Left lung (tissue), 4 donors: ENCODE measurements at regions not wholly inside any gene's neighbourhood (a gene's known extent, or its start where the extent isn't known, plus 50 kb on each side); places are given as distances from the start of the nearest gene placed in this dataset.

ENCODE experiments used
- ATAC-seq: fragments of 200-7000 bp; cut with Tn5 transposase; one replicate; pipeline ENCODE4 v1.9.1; 2020; ENCODE audit warnings: moderate library complexity
- DNase-seq, 4 donors: peaks; one replicate each; pipeline ENCODE4 v3.0.0-alpha.2; 2013 to 2020
- H3K27ac ChIP-seq, 2 donors: fragments of 200-600 bp; sonication (generic) in 1 of 2; one replicate each; pipeline versions ENCODE4 v1.5.0 to v1.8.0; 2020 to 2021
- H3K27me3 ChIP-seq, 2 donors: fragments of 200-600 bp; sonication (generic) in 1 of 2; one replicate each; pipeline versions ENCODE4 v1.5.0 to v1.8.0; 2020 to 2021
- H3K36me3 ChIP-seq, 2 donors: fragments of 200-600 bp; sonication (generic) in 1 of 2; one replicate each; pipeline versions ENCODE4 v1.5.0 to v1.8.0; 2020 to 2021
- H3K4me1 ChIP-seq, 2 donors: fragments of 200-600 bp; one replicate each; pipeline ENCODE4 v1.8.0; 2021
- H3K4me3 ChIP-seq, 2 donors: fragments of 200-600 bp; sonication (generic) in 1 of 2; one replicate each; pipeline versions ENCODE4 v1.5.0 to v1.8.0; 2020 to 2021; ENCODE audit warnings: mild to moderate bottlenecking in 1 of 2
- H3K9me3 ChIP-seq, 2 donors: fragments of 200-600 bp; sonication (generic) in 1 of 2; one replicate each; pipeline versions ENCODE4 v1.5.0 to v1.8.0; 2020 to 2021
- CTCF ChIP-seq, 2 donors: fragments of 200-600 bp; sonication (generic) in 1 of 2; IDR thresholded peaks; one replicate each; pipeline versions ENCODE4 v1.5.0 to v1.8.0; 2021; ENCODE audit warnings: antibody characterized with exemption in 2 of 2
- intact Hi-C, 2 donors: fragments of 100-400 bp; cut with DNase I; formaldehyde crosslinking; loops; one replicate each; pipeline versions ENCODE4 v1.11.2 to v1.14.2; 2022
- donor health status: DM: no; HTN: yes; CAD: no.
- donor health status: DM: no; HTN: no; CAD: no.

GRCh38 chr3:186487819-186488218 is 56.4 kb downstream of the CRYGS start:
- DNase-seq (no peak), ATAC-seq (no peak)
- H3K4me3 ChIP-seq: no peak overlapping the region
- no peaks in the 10 kb centered on the region for H3K36me3 ChIP-seq
- H3K27me3 ChIP-seq: no peaks in the 10 kb centered on the region
- no peaks in the 10 kb centered on the region for H3K9me3 ChIP-seq
- TF ChIP-seq CTCF (IDR thresholded peaks at IDR 0.05): no peak
- no peaks in the 10 kb centered on the region for H3K4me1 ChIP-seq
- no peak overlapping the region for H3K27ac ChIP-seq
- intact Hi-C loops: no loop called here

GRCh38 chr3:186487037-186487436 is 57.1 kb downstream of the CRYGS start:
- no peaks in the 10 kb centered on the region for H3K4me1 ChIP-seq
- no peak overlapping the region for H3K4me3 ChIP-seq
- no peak overlapping the region for H3K27ac ChIP-seq
- H3K27me3 ChIP-seq: no peaks in the 10 kb centered on the region
- intact Hi-C loops: no loop called here
- DNase-seq (no peak), ATAC-seq (no peak)
- no peak for TF ChIP-seq CTCF (IDR thresholded peaks at IDR 0.05)
- no peaks in the 10 kb centered on the region for H3K36me3 ChIP-seq
- H3K9me3 ChIP-seq: no peaks in the 10 kb centered on the region

DNA sequence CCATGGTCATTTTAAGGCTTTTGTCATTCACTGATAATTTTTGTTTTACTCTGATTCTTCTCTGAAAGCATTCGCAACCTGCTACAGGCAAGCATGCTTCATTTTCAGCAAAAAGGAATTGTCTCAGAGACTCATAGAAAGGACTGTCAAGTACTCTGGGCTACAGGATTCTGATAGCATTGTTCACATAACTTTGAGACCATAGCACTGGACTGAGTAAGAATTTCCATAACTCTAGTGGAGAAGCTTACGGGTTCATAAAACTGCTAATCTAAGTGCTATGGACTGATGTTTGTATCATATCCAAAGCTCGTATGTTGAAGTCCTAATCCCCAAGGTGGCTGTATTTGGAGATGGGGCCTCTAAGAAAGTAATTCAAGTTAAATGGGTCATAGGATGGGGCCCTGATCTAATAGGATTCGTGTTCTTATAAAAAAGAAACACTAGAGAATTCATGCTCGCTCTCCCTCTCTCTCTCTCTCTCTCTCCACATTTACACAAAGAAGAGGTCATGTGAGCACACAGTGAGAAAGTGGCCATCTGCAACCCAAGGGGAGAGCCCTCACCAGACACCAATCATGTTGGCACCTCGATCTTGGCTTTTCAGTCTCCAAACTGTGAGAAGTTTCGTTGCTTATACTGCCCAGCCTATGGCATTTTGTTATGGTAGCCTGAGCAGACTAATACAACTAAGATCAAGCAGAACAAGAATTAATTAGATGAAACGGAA is 60.4 kb downstream of the CRYGS start:
- ATAC-seq: no peak
- DNase-seq: no peak
- H3K4me1 ChIP-seq: no peaks in the 10 kb centered on the region
- H3K27ac ChIP-seq: no peak overlapping the region
- no peak for TF ChIP-seq CTCF (IDR thresholded peaks at IDR 0.05)
- no peaks in the 10 kb centered on the region for H3K9me3 ChIP-seq
- intact Hi-C loops: no loop called here
- no peaks in the 10 kb centered on the region for H3K36me3 ChIP-seq
- no peaks in the 10 kb centered on the region for H3K27me3 ChIP-seq
- no peak overlapping the region for H3K4me3 ChIP-seq

- H3K27ac ChIP-seq: no peak overlapping the region
- no peak for DNase-seq
- H3K4me3 ChIP-seq: no peak overlapping the region
- no peak for ATAC-seq
- TF ChIP-seq CTCF (IDR thresholded peaks at IDR 0.05): no peak
- H3K4me1 ChIP-seq: no peaks in the 10 kb centered on the region
- no peaks in the 10 kb centered on the region for H3K36me3 ChIP-seq
- intact Hi-C loops: no loop called here
- H3K9me3 ChIP-seq: no peaks in the 10 kb centered on the region
- H3K27me3 ChIP-seq: no peaks in the 10 kb centered on the region
Observed at GRCh38 chr3:186481526-186481925, 62.7 kb downstream of the CRYGS start.

DNA sequence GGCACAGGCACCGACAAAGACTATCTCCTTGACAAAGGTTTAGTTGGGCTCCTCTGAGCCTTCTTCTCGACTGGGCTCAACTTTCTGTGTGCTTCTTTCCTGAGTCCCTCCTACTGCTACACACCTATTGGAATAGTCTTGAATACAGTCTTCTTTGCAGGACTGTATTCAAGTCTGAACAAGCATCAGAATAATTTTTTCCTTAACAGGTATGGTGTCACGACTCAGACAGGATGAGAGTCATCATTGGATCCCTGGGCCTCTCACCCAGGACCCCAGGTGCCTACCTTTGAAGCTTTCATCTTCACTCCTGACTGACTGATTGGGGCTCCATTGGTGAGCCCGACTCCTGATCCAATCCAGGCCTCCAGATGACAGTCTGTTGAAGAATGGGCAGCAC is 66.3 kb downstream of the CRYGS start:
- Histone ChIP-seq H3K4me1 (no peaks in the 10 kb centered on the region), H3K27me3 (no peaks in the 10 kb centered on the region), H3K27ac (no peak overlapping the region), H3K4me3 (no peak overlapping the region), H3K9me3 (no peaks in the 10 kb centered on the region), H3K36me3 (no peaks in the 10 kb centered on the region)
- ATAC-seq: no peak
- intact Hi-C loops: no loop called here
- no peak for TF ChIP-seq CTCF (IDR thresholded peaks at IDR 0.05)
- DNase-seq: no peak
